Nephron progenitor cell (in vitro differentiated cells): ENCODE measurements at regions not wholly inside any gene's neighbourhood (a gene's known extent, or its start where the extent isn't known, plus 50 kb on each side); places are given as distances from the start of the nearest gene placed in this dataset.
A peak's percentile ranks its signal among the peaks of the same experiment; 100 is the strongest.

Source experiments
- DNase-seq: peaks from one replicate; pipeline ENCODE4 v3.0.0; 2021
- H3K27ac Mint-ChIP-seq: 2 replicates; pipeline ENCODE4 v1.8.0; 2021; ENCODE audit warnings: mild to moderate bottlenecking, moderate library complexity, mixed read lengths
- H3K27me3 Mint-ChIP-seq: 2 replicates; pipeline ENCODE4 v1.8.0; 2021; ENCODE audit warnings: mild to moderate bottlenecking, low read depth, mixed read lengths; ENCODE audit not compliant: poor library complexity
- H3K36me3 Mint-ChIP-seq: 2 replicates; pipeline ENCODE4 v1.8.0; 2021; ENCODE audit warnings: low read depth, mixed read lengths
- H3K4me1 Mint-ChIP-seq: 2 replicates; pipeline ENCODE4 v1.8.0; 2021; ENCODE audit warnings: mixed read lengths
- H3K4me3 Mint-ChIP-seq: 2 replicates; pipeline ENCODE4 v1.8.0; 2021; ENCODE audit warnings: mild to moderate bottlenecking, moderate library complexity, mixed read lengths
- H3K9me3 Mint-ChIP-seq: 2 replicates; pipeline ENCODE4 v1.8.0; 2021; ENCODE audit warnings: mild to moderate bottlenecking, moderate library complexity, mixed read lengths
- CTCF ChIP-seq: fragments of 200-600 bp; sonication (generic); IDR thresholded peaks from 2 replicates; pipeline ENCODE4 v1.5.0; 2021; ENCODE audit warnings: antibody characterized with exemption

- no peak for DNase-seq
- peaks cover 24% of the 10 kb centered on the region for H3K9me3 Mint-ChIP-seq
- H3K27me3 Mint-ChIP-seq, result peaks cover 4% of the 10 kb centered on the region
- H3K27ac Mint-ChIP-seq, result no peak overlapping the region
- H3K4me1 Mint-ChIP-seq, result peaks cover 25% of the 10 kb centered on the region
- TF ChIP-seq CTCF, result no peak
- no peak overlapping the region for H3K4me3 Mint-ChIP-seq
- H3K36me3 Mint-ChIP-seq, result no peaks in the 10 kb centered on the region
Observed at GRCh38 chr10:131736321-131736980, 164.4 kb upstream of the PPP2R2D start.

- H3K27me3 Mint-ChIP-seq, result peaks cover 8% of the 10 kb centered on the region
- TF ChIP-seq CTCF, result no peak
- no peak overlapping the region for H3K4me3 Mint-ChIP-seq
- no peak for DNase-seq
- H3K4me1 Mint-ChIP-seq, result peaks cover 23% of the 10 kb centered on the region
- peaks cover 21% of the 10 kb centered on the region for H3K9me3 Mint-ChIP-seq
- no peak overlapping the region for H3K27ac Mint-ChIP-seq
- no peaks in the 10 kb centered on the region for H3K36me3 Mint-ChIP-seq
Observed at GRCh38 chr10:131737543-131738395, 163.0 kb upstream of the PPP2R2D start.

GRCh38 chr10:131738396-131738735 is 162.4 kb upstream of the PPP2R2D start:
- no peak for DNase-seq
- Mint-ChIP-seq H3K36me3 (no peaks in the 10 kb centered on the region), H3K27me3 (peaks cover 8% of the 10 kb centered on the region), H3K4me3 (no peak overlapping the region), H3K27ac (no peak overlapping the region), H3K4me1 (peaks cover 29% of the 10 kb centered on the region), H3K9me3 (peaks cover 16% of the 10 kb centered on the region)
- no peak for TF ChIP-seq CTCF

- H3K4me3 Mint-ChIP-seq, result peak overlapping the region; percentile 47
- no peak for TF ChIP-seq CTCF
- H3K36me3 Mint-ChIP-seq, result no peaks in the 10 kb centered on the region
- peaks cover 16% of the 10 kb centered on the region for H3K9me3 Mint-ChIP-seq
- H3K4me1 Mint-ChIP-seq, result peaks cover 37% of the 10 kb centered on the region
- peak overlapping the region; percentile 8 for H3K27ac Mint-ChIP-seq
- peaks cover 8% of the 10 kb centered on the region for H3K27me3 Mint-ChIP-seq
- DNase-seq, result no peak
Observed at GRCh38 chr10:131739206-131739605, 161.6 kb upstream of the PPP2R2D start.

GRCh38 chr10:131742500-131742951 is 158.3 kb upstream of the PPP2R2D start:
- no peak for DNase-seq
- Mint-ChIP-seq H3K9me3 (peaks cover 16% of the 10 kb centered on the region), H3K4me3 (no peak overlapping the region), H3K27ac (no peak overlapping the region), H3K36me3 (no peaks in the 10 kb centered on the region), H3K4me1 (peaks cover 49% of the 10 kb centered on the region), H3K27me3 (peaks cover 25% of the 10 kb centered on the region)
- TF ChIP-seq CTCF, result no peak
